Smooth muscle cell (in vitro differentiated cells): ENCODE measurements at regions not wholly inside any gene's neighbourhood (a gene's known extent, or its start where the extent isn't known, plus 50 kb on each side); places are given as distances from the start of the nearest gene placed in this dataset.

Source experiments
- DNase-seq: peaks from one replicate; lab custom pipeline; 2025; ENCODE audit not compliant: unreplicated experiment; lab: John Stamatoyannopoulos, UW
- H2AFZ ChIP-seq: fragments of 200-600 bp; sonication (generic); 2 replicates; pipeline ENCODE4 v1.6.0; 2016; ENCODE audit warnings: antibody characterized with exemption, low read depth, mild to moderate bottlenecking
- H3F3A ChIP-seq: fragments of 200-600 bp; sonication (generic); 2 replicates; pipeline ENCODE4 v1.6.0; 2017; ENCODE audit warnings: antibody characterized with exemption, low read depth
- H3K27ac ChIP-seq: fragments of 200-600 bp; sonication (generic); 2 replicates; pipeline ENCODE4 v1.5.1; 2016; ENCODE audit warnings: low read depth, mild to moderate bottlenecking
- H3K27me3 ChIP-seq: fragments of 200-600 bp; sonication (generic); 2 replicates; pipeline ENCODE4 v1.6.1; 2016; ENCODE audit warnings: low read depth, mild to moderate bottlenecking
- H3K36me3 ChIP-seq: fragments of 200-600 bp; sonication (generic); 2 replicates; pipeline ENCODE4 v1.5.1; 2016; ENCODE audit warnings: low read depth
- H3K4me1 ChIP-seq: fragments of 200-600 bp; sonication (generic); 2 replicates; pipeline ENCODE4 v1.5.1; 2016; ENCODE audit warnings: low read depth
- H3K4me2 ChIP-seq: fragments of 200-600 bp; sonication (generic); 2 replicates; pipeline ENCODE4 v1.6.0; 2016; ENCODE audit warnings: mild to moderate bottlenecking
- H3K4me3 ChIP-seq: fragments of 200-600 bp; sonication (generic); 2 replicates; pipeline ENCODE4 v1.5.1; 2016; ENCODE audit warnings: mild to moderate bottlenecking
- H3K79me2 ChIP-seq: fragments of 200-600 bp; sonication (generic); 2 replicates; pipeline ENCODE4 v1.6.0; 2016; ENCODE audit warnings: low read depth, mild to moderate bottlenecking
- H3K9ac ChIP-seq: fragments of 200-600 bp; sonication (generic); 2 replicates; pipeline ENCODE4 v1.6.0; 2016; ENCODE audit warnings: low read depth
- H3K9me3 ChIP-seq: fragments of 200-600 bp; sonication (generic); replicated peaks from 2 replicates; pipeline ENCODE4 v1.5.1; 2016; ENCODE audit warnings: low read depth
- H4K20me1 ChIP-seq: fragments of 200-600 bp; sonication (generic); 2 replicates; pipeline ENCODE4 v1.6.0; 2016; ENCODE audit warnings: low read depth
- CTCF ChIP-seq: fragments of 200-600 bp; sonication (generic); IDR thresholded peaks from 2 replicates; pipeline ENCODE4 v1.5.1; 2017; ENCODE audit warnings: borderline replicate concordance, mild to moderate bottlenecking, antibody characterized with exemption; ENCODE audit not compliant: insufficient read depth, poor library complexity, severe bottlenecking
- WGBS: methylation state at CpG from one replicate; pipeline ENCODE4 v1.1.7; 2016; ENCODE audit warnings: low lambda C conversion rate; 5-methylcytosine and 5-hydroxymethylcytosine counted together

GRCh38 chr6:138563650-138564049 lies 64.4 kb upstream of the NHSL1 start:
- Histone ChIP-seq H3K36me3 (no peaks in the 10 kb centered on the region), H3K4me3 (no peak overlapping the region), H2AFZ (no peak overlapping the region), H4K20me1 (peaks cover 57% of the 10 kb centered on the region), H3K4me1 (peaks cover 14% of the 10 kb centered on the region), H3F3A (peaks cover 7% of the 10 kb centered on the region), H3K9ac (no peak overlapping the region), H3K4me2 (no peak overlapping the region), H3K79me2 (peaks cover 70% of the 10 kb centered on the region), H3K27ac (no peak overlapping the region), H3K27me3 (no peaks in the 10 kb centered on the region), H3K9me3 (no peaks in the 10 kb centered on the region)
- DNase-seq, result no peak
- WGBS, result 63% methylated on average over 3 of the region's 3 CpGs
- TF ChIP-seq CTCF, result no peak

GRCh38 chr6:138564170-138564721 lies 65.0 kb upstream of the NHSL1 start:
- Histone ChIP-seq H3K4me3 (no peak overlapping the region), H3K9ac (no peak overlapping the region), H3K27me3 (no peaks in the 10 kb centered on the region), H4K20me1 (peaks cover 57% of the 10 kb centered on the region), H3K79me2 (peaks cover 65% of the 10 kb centered on the region), H3F3A (peaks cover 7% of the 10 kb centered on the region), H3K4me2 (no peak overlapping the region), H2AFZ (no peak overlapping the region), H3K27ac (no peak overlapping the region), H3K9me3 (no peaks in the 10 kb centered on the region), H3K4me1 (peaks cover 14% of the 10 kb centered on the region), H3K36me3 (no peaks in the 10 kb centered on the region)
- 94% methylated on average over 5 of the region's 5 CpGs for WGBS
- DNase-seq, result no peak
- no peak for TF ChIP-seq CTCF

GRCh38 chr6:138567052-138567451 lies 67.8 kb upstream of the NHSL1 start:
- Histone ChIP-seq H2AFZ (no peak overlapping the region), H3K36me3 (no peaks in the 10 kb centered on the region), H3F3A (no peaks in the 10 kb centered on the region), H3K4me3 (no peak overlapping the region), H3K27me3 (no peaks in the 10 kb centered on the region), H3K79me2 (peaks cover 49% of the 10 kb centered on the region), H3K9me3 (no peaks in the 10 kb centered on the region), H3K4me2 (no peak overlapping the region), H3K27ac (no peak overlapping the region), H3K9ac (no peak overlapping the region), H3K4me1 (peaks cover 25% of the 10 kb centered on the region), H4K20me1 (peaks cover 60% of the 10 kb centered on the region)
- no peak for TF ChIP-seq CTCF
- DNase-seq, result no peak
- WGBS, result 97% methylated on average over 9 of the region's 9 CpGs

- no peak overlapping the region for H3K4me2 ChIP-seq
- no peak overlapping the region for H3K4me3 ChIP-seq
- 96% methylated on average over 8 of the region's 8 CpGs for WGBS
Observed at GRCh38 chr6:138568997-138569396, 69.7 kb upstream of the NHSL1 start.

More at GRCh38 chr6:138568997-138569396, 69.7 kb upstream of the NHSL1 start:
- Histone ChIP-seq H3K27ac (no peak overlapping the region), H4K20me1 (peaks cover 62% of the 10 kb centered on the region), H2AFZ (no peak overlapping the region), H3K27me3 (no peaks in the 10 kb centered on the region), H3F3A (no peaks in the 10 kb centered on the region), H3K4me1 (peaks cover 30% of the 10 kb centered on the region), H3K36me3 (no peaks in the 10 kb centered on the region), H3K9me3 (no peaks in the 10 kb centered on the region), H3K79me2 (peaks cover 36% of the 10 kb centered on the region), H3K9ac (no peak overlapping the region)
- TF ChIP-seq CTCF, result no peak
- no peak for DNase-seq
